PFSK-1 (cell line): ENCODE measurements at regions not wholly inside any gene's neighbourhood (a gene's known extent, or its start where the extent isn't known, plus 50 kb on each side); places are given as distances from the start of the nearest gene placed in this dataset.

Experiments used
- POLR2AphosphoS5 ChIP-seq: IDR thresholded peaks from 2 replicates; pipeline ENCODE4 v1.6.1; 2012; ENCODE audit warnings: low read depth, mild to moderate bottlenecking, control low read depth, low read length, moderate library complexity
- SIN3A ChIP-seq: IDR thresholded peaks from 2 replicates; pipeline ENCODE4 v1.6.1; 2012; ENCODE audit warnings: mild to moderate bottlenecking, low read length, moderate library complexity, borderline replicate concordance; ENCODE audit not compliant: insufficient read depth
- TF ChIP-seq, protein P1 (sequence below), 2 experiments: IDR thresholded peaks; 2 replicates each; pipeline versions ENCODE4 v1.6.1 to v1.8.0; 2011 to 2012; ENCODE audit warnings: low read depth in 2 of 2, low read length in 2 of 2, control low read depth in 1 of 2, inconsistent platforms in 1 of 2, mild to moderate bottlenecking in 1 of 2, moderate library complexity in 1 of 2; ENCODE audit not compliant: insufficient read depth in 1 of 2

DNA sequence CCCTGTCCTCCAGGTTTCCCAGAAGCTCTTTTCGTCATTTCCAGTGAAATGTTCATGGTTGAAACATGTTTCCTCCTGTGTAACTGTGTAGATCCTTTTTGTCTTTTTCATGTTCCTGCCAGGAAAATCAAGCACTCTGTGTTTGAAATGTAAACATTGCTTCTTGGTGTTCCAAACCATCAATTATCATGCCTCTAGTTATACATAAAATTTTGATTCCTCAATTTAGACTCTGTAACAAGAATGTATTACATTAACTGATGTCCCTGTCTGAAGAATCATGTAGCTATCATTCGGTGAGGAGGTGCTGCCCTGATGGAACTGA is 546.3 kb upstream of the CITED2 start:
- TF ChIP-seq POLR2AphosphoS5 (no peak), SIN3A (no peak)
- TF ChIP-seq, protein P1, sequence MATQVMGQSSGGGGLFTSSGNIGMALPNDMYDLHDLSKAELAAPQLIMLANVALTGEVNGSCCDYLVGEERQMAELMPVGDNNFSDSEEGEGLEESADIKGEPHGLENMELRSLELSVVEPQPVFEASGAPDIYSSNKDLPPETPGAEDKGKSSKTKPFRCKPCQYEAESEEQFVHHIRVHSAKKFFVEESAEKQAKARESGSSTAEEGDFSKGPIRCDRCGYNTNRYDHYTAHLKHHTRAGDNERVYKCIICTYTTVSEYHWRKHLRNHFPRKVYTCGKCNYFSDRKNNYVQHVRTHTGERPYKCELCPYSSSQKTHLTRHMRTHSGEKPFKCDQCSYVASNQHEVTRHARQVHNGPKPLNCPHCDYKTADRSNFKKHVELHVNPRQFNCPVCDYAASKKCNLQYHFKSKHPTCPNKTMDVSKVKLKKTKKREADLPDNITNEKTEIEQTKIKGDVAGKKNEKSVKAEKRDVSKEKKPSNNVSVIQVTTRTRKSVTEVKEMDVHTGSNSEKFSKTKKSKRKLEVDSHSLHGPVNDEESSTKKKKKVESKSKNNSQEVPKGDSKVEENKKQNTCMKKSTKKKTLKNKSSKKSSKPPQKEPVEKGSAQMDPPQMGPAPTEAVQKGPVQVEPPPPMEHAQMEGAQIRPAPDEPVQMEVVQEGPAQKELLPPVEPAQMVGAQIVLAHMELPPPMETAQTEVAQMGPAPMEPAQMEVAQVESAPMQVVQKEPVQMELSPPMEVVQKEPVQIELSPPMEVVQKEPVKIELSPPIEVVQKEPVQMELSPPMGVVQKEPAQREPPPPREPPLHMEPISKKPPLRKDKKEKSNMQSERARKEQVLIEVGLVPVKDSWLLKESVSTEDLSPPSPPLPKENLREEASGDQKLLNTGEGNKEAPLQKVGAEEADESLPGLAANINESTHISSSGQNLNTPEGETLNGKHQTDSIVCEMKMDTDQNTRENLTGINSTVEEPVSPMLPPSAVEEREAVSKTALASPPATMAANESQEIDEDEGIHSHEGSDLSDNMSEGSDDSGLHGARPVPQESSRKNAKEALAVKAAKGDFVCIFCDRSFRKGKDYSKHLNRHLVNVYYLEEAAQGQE (IDR thresholded peaks at IDR 0.05; ENCODE audit: insufficient read depth in 1 of 2, low read depth in 2 of 2, low read length in 2 of 2), result no peak
